Fibroblast of lung (primary cell): ENCODE measurements at regions not wholly inside any gene's neighbourhood (a gene's known extent, or its start where the extent isn't known, plus 50 kb on each side); places are given as distances from the start of the nearest gene placed in this dataset.

Experiments used
- CTCF ChIP-seq, 2 donors: IDR thresholded peaks in 1 of 2; conservative IDR thresholded peaks in 1 of 2; 1 replicate in 1 of 2; 2 replicates in 1 of 2; pipeline ENCODE4 v1.5.1; 2011 to 2012; ENCODE audit warnings: low read length in 2 of 2, control low read depth in 1 of 2, inconsistent platforms in 1 of 2, low read depth in 1 of 2, mild to moderate bottlenecking in 1 of 2
- EZH2 ChIP-seq: IDR thresholded peaks from 2 replicates; pipeline ENCODE4 v1.5.1; 2012; ENCODE audit warnings: low read length, control low read depth, mild to moderate bottlenecking; ENCODE audit errors: missing control alignments

GRCh38 chr1:175881246-175881976 is 138.0 kb upstream of the TNR start:
- TF ChIP-seq EZH2 (no peak), CTCF (conservative IDR thresholded peaks at IDR 0.05 in 1 of 2, IDR thresholded peaks at IDR 0.05 in 1 of 2; ENCODE audit: low read depth in 1 of 2, low read length in 2 of 2) (no peak)
